Fibroblast of the aortic adventitia (primary cell): ENCODE measurements at regions not wholly inside any gene's neighbourhood (a gene's known extent, or its start where the extent isn't known, plus 50 kb on each side); places are given as distances from the start of the nearest gene placed in this dataset.

Experiments used
- DNase-seq: peaks from one replicate; pipeline ENCODE4 v3.0.0-alpha.2; 2010; ENCODE audit warnings: low read depth
- H3K4me3 ChIP-seq: 2 replicates; pipeline ENCODE4 v1.5.1; 2011; ENCODE audit warnings: low read depth, mild to moderate bottlenecking, control low read depth, low read length, moderate library complexity
- CTCF ChIP-seq: IDR thresholded peaks from 2 replicates; pipeline ENCODE4 v1.5.1; 2011; ENCODE audit warnings: mild to moderate bottlenecking, low read length, control low read depth, inconsistent platforms; ENCODE audit not compliant: insufficient read depth

- no peak for TF ChIP-seq CTCF
- no peak overlapping the region for H3K4me3 ChIP-seq
- DNase-seq, result no peak
Measured at GRCh38 chr11:116267146-116267545, 505.6 kb downstream of the BUD13 start.

- no peak overlapping the region for H3K4me3 ChIP-seq
- TF ChIP-seq CTCF, result no peak
- DNase-seq, result no peak
Measured at GRCh38 chr11:116263770-116264169, 509.0 kb downstream of the BUD13 start.

- TF ChIP-seq CTCF, result no peak
- H3K4me3 ChIP-seq, result no peak overlapping the region
- no peak for DNase-seq
Measured at GRCh38 chr11:116263019-116263418, 509.8 kb downstream of the BUD13 start.

GRCh38 chr11:116262370-116262769, 510.4 kb downstream of the BUD13 start:
- TF ChIP-seq CTCF, result no peak
- H3K4me3 ChIP-seq, result no peak overlapping the region
- DNase-seq, result no peak

- no peak for TF ChIP-seq CTCF
- no peak for DNase-seq
- no peak overlapping the region for H3K4me3 ChIP-seq
Measured at GRCh38 chr11:116261606-116262005, 511.2 kb downstream of the BUD13 start.

- H3K4me3 ChIP-seq, result no peak overlapping the region
- no peak for TF ChIP-seq CTCF
- no peak for DNase-seq
Measured at GRCh38 chr11:116258821-116259220, 514.0 kb downstream of the BUD13 start.

GRCh38 chr11:116257883-116258282, 514.9 kb downstream of the BUD13 start:
- no peak overlapping the region for H3K4me3 ChIP-seq
- TF ChIP-seq CTCF, result no peak
- no peak for DNase-seq
